Fibroblast of mammary gland (primary cell): ENCODE measurements at regions not wholly inside any gene's neighbourhood (a gene's known extent, or its start where the extent isn't known, plus 50 kb on each side); places are given as distances from the start of the nearest gene placed in this dataset.
"Not testable (repeated sequence)": the region's sequence is repeated elsewhere in the genome, so short reads cannot be mapped to it uniquely, and the experiment has no call there.

Experiments
- DNase-seq: peaks from one replicate; pipeline ENCODE4 v3.0.0-alpha.2; 2010; ENCODE audit warnings: low read depth
- H3K4me3 ChIP-seq: 2 replicates; pipeline ENCODE4 v1.5.1; 2011; ENCODE audit warnings: low read depth, mild to moderate bottlenecking, low read length, moderate library complexity; ENCODE audit not compliant: control insufficient read depth
- TF ChIP-seq, protein P1 (sequence below): conservative IDR thresholded peaks from 2 replicates; pipeline ENCODE4 v1.5.1; 2011; ENCODE audit warnings: low read depth, low read length, inconsistent platforms; ENCODE audit not compliant: control insufficient read depth, insufficient read depth

DNA sequence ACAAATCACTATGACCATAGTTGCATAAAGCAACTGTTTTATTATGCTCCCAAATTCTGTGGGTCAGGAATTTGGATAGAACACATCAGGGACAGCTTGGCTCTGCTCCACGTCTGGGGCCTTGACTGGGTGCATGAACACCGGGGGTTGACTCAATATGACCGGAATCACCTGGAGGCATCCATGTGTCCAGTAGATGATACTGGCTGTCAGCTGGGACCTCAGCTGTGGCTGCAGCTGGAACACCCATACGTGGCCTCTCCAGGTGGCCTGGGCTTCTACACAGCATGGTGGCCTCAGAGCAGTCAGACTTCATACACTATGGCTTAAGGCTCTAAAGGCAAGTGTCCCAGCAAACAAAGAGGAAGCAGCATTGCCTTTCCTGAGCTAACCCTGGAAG is 113.4 kb downstream of the NRN1 start:
- TF ChIP-seq, protein P1, sequence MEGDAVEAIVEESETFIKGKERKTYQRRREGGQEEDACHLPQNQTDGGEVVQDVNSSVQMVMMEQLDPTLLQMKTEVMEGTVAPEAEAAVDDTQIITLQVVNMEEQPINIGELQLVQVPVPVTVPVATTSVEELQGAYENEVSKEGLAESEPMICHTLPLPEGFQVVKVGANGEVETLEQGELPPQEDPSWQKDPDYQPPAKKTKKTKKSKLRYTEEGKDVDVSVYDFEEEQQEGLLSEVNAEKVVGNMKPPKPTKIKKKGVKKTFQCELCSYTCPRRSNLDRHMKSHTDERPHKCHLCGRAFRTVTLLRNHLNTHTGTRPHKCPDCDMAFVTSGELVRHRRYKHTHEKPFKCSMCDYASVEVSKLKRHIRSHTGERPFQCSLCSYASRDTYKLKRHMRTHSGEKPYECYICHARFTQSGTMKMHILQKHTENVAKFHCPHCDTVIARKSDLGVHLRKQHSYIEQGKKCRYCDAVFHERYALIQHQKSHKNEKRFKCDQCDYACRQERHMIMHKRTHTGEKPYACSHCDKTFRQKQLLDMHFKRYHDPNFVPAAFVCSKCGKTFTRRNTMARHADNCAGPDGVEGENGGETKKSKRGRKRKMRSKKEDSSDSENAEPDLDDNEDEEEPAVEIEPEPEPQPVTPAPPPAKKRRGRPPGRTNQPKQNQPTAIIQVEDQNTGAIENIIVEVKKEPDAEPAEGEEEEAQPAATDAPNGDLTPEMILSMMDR, result no peak
- no peak overlapping the region for H3K4me3 ChIP-seq
- no peak for DNase-seq

GRCh38 chr6:5892669-5893068 is 114.1 kb downstream of the NRN1 start:
- DNase-seq, result no peak
- TF ChIP-seq, protein P1, result no peak
- no peak overlapping the region for H3K4me3 ChIP-seq

DNA sequence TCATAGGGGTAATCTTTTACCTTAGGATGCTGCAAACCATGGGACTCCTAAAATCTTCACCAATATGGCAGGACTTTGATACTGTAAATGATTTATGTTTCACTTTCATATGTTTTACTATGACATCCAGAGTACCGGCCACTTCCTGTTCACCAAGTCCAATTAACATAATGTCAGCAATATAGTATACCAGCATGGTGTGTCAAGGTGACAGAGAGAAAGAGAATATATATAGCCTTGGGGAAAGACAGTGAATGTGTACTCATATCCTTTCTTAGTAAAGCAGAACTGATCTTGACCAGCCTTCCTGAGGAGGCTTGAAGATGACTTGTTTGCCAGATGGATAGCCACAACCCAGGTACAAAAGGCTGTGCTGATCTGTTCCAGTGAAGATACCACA is 127.9 kb downstream of the NRN1 start:
- no peak for DNase-seq
- TF ChIP-seq, protein P1, result no peak
- no peak overlapping the region for H3K4me3 ChIP-seq

DNA sequence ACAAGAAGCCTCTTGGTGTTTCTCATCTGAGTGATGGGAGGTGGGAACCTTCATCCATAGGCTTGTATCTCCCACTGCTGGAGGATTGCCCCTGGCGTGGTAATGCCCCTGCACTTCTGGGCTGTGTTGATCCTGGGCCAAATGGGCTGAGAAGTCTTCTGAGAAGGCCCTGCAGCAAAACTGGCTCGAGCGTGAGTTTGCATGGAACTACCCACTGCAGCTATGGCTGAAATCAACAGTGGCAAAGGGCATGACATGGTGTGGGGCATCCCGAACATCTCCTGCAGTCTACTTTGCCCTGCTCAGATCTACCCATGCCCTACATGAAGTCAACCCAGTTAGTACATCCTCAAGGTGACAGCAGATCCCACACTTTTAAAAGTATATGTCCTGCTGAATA is 130.6 kb downstream of the NRN1 start:
- H3K4me3 ChIP-seq, result no peak overlapping the region
- TF ChIP-seq, protein P1, result no peak
- DNase-seq, result no peak

DNA sequence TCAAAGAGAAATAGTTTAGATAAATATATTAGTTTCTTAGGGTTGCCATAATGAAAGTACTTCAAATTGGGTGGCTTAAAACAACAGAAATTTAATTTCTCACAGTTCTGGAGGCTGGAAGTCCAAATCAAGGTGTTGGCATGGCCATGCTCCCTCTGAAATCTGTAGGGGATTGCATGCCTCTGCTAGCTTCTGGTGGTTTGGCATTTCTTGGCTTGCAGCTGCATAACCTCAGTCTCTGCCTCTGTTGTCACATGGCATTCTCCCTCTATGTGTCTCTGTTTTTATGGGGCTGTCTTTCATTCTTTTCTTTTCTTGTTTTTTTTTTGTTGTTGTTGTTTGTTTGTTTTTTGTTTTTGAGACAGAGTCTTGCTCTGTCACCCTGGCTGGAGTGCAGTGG is 132.7 kb downstream of the NRN1 start:
- not testable (repeated sequence) for H3K4me3 ChIP-seq, DNase-seq

- DNase-seq, result no peak
- no peak overlapping the region for H3K4me3 ChIP-seq
- TF ChIP-seq, protein P1, result no peak
These were observed 135.4 kb downstream of the NRN1 start for GRCh38 chr6:5871296-5871695.

DNA sequence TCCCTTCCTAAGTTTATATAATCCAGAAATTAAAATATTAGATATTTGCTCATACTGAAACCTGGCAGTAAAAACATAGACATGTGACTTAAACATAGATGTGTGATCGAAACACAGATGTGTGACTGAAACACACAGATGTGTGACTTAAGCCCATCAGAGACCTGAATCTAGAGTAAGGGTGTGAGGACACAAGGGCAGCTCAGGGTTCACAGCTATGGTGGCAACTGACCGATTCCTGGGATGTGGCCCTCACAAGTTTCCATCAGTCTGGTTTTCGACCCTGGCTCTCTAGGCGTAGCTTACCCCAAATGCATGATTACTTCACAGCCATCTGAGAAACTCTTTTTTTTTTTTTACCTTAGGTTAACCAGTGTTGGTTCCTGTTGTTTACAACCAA is 137.0 kb downstream of the NRN1 start:
- H3K4me3 ChIP-seq, result no peak overlapping the region
- DNase-seq, result no peak
- TF ChIP-seq, protein P1, result no peak

DNA sequence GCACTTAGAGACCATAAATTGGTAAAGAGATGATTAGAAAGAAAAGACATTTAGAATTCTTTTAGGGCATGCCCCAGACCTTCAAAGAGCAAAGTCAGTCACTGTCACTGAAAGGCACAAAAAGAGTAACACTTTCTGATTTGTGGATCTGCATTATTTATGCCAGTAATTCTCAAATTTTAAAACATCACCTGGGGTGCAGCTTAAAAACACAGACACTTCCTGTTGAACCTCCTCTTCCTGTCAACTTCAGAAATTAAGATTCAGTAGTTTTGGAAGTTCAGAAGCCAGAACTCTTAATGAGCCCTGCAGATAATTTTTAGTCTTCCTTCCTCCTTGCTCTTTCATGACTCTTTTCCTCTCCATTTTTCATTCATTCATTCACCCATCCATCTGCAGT is 137.5 kb downstream of the NRN1 start:
- DNase-seq, result no peak
- TF ChIP-seq, protein P1, result no peak
- no peak overlapping the region for H3K4me3 ChIP-seq
